Nephron (organoid): ENCODE measurements at regions not wholly inside any gene's neighbourhood (a gene's known extent, or its start where the extent isn't known, plus 50 kb on each side); places are given as distances from the start of the nearest gene placed in this dataset.

Source experiments
- H3K27ac Mint-ChIP-seq, 3 experiments: 2 replicates each; pipeline ENCODE4 v1.8.0; 2020; ENCODE audit warnings: mixed read lengths in 3 of 3, mild to moderate bottlenecking in 2 of 3, moderate library complexity in 1 of 3
- H3K27me3 Mint-ChIP-seq: 2 replicates; pipeline ENCODE4 v1.8.0; 2021; ENCODE audit warnings: low read depth, mild to moderate bottlenecking, moderate library complexity, mixed read lengths
- H3K36me3 Mint-ChIP-seq: 2 replicates; pipeline ENCODE4 v1.8.0; 2020; ENCODE audit warnings: low read depth, mixed read lengths
- H3K4me1 Mint-ChIP-seq: 2 replicates; pipeline ENCODE4 v1.8.0; 2020; ENCODE audit warnings: mixed read lengths
- H3K4me3 Mint-ChIP-seq, 3 experiments: 2 replicates each; pipeline ENCODE4 v1.8.0; 2020; ENCODE audit warnings: mild to moderate bottlenecking in 3 of 3, mixed read lengths in 3 of 3, moderate library complexity in 2 of 3
- H3K9me3 Mint-ChIP-seq: 2 replicates; pipeline ENCODE4 v1.8.0; 2020; ENCODE audit warnings: mixed read lengths
- TF ChIP-seq, protein P1 (sequence below), 3 experiments: fragments of 200-600 bp; sonication (generic); IDR thresholded peaks; one replicate each; pipeline ENCODE4 v1.5.0; 2021; ENCODE audit warnings: antibody characterized with exemption in 3 of 3; ENCODE audit not compliant: unreplicated experiment in 3 of 3

GRCh38 chr4:120130786-120131185, 64.1 kb upstream of the MAD2L1 start:
- no peaks in the 10 kb centered on the region for H3K27me3 Mint-ChIP-seq
- no peaks in the 10 kb centered on the region for H3K9me3 Mint-ChIP-seq
- H3K27ac Mint-ChIP-seq, result no peak overlapping the region
- TF ChIP-seq, protein P1, sequence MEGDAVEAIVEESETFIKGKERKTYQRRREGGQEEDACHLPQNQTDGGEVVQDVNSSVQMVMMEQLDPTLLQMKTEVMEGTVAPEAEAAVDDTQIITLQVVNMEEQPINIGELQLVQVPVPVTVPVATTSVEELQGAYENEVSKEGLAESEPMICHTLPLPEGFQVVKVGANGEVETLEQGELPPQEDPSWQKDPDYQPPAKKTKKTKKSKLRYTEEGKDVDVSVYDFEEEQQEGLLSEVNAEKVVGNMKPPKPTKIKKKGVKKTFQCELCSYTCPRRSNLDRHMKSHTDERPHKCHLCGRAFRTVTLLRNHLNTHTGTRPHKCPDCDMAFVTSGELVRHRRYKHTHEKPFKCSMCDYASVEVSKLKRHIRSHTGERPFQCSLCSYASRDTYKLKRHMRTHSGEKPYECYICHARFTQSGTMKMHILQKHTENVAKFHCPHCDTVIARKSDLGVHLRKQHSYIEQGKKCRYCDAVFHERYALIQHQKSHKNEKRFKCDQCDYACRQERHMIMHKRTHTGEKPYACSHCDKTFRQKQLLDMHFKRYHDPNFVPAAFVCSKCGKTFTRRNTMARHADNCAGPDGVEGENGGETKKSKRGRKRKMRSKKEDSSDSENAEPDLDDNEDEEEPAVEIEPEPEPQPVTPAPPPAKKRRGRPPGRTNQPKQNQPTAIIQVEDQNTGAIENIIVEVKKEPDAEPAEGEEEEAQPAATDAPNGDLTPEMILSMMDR (IDR thresholded peaks at IDR 0.05; ENCODE audit: unreplicated experiment in 3 of 3), result no peak
- no peaks in the 10 kb centered on the region for H3K4me1 Mint-ChIP-seq
- H3K4me3 Mint-ChIP-seq, result no peak overlapping the region
- H3K36me3 Mint-ChIP-seq, result no peaks in the 10 kb centered on the region
